Rectal smooth muscle tissue (tissue), 1 donor: ENCODE measurements at regions not wholly inside any gene's neighbourhood (a gene's known extent, or its start where the extent isn't known, plus 50 kb on each side); places are given as distances from the start of the nearest gene placed in this dataset.
A peak's percentile ranks its signal among the peaks of the same experiment; 100 is the strongest.
"Not testable (repeated sequence)": the region's sequence is repeated elsewhere in the genome, so short reads cannot be mapped to it uniquely, and the experiment has no call there.

ENCODE experiments used
- H3K27ac ChIP-seq: one replicate; pipeline ENCODE4 v1.7.0; 2013; ENCODE audit warnings: low read depth, low read length, inconsistent platforms
- H3K27me3 ChIP-seq: one replicate; pipeline ENCODE4 v1.7.0; 2013; ENCODE audit warnings: low read length; ENCODE audit not compliant: control insufficient read depth, insufficient read depth
- H3K36me3 ChIP-seq: one replicate; pipeline ENCODE4 v1.7.0; 2013; ENCODE audit warnings: low read length; ENCODE audit not compliant: control insufficient read depth, insufficient read depth
- H3K4me1 ChIP-seq: one replicate; pipeline ENCODE4 v1.7.0; 2013; ENCODE audit warnings: low read length; ENCODE audit not compliant: control insufficient read depth, insufficient read depth
- H3K4me3 ChIP-seq: one replicate; pipeline ENCODE4 v1.7.0; 2013; ENCODE audit warnings: low read length
- H3K9ac ChIP-seq: one replicate; pipeline ENCODE4 v1.7.0; 2013; ENCODE audit warnings: low read length

DNA sequence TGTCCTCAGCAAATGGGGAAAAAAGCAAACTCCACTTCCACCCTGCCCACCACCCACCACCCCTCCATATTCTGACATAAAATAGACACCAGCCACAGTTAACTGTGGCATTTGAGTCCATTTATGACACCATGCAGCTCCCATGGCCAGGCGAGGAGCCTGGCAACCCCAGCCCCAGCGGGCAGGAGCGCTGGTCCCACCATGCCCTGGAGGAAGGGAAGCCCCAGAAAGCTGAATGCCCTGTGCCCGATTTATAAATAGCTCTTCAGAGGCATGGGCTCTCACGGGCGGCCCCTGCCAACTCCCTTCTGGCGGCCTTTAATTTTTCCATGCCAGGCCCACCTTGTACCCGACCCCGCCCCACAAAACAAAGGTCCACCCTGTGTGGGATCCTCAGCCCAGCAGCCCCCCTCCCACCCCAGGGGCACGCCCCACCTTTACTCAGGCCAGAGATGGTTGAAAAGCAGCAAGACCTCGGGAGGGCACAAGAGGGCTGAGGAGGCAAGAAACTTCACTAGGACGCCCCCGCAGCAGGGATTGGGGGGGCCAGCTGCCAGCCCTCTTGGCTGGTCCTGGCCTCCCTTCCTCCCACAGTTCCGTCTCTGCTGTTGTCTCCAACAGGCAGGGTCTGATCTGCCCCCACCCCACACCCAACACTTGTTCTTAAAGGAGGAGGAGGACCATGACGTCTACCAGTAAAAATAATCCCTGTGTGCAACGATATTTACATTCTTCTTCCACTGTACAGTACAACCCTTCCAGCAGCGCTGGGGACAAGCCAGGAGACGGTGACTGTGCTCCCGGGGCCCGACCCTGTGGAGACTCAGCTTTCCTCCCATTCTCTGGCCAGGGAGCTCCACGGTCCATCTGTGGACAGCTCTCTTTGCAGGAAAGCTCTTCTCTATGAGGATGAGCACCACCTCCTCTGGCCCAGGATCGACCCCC is 115.6 kb upstream of the CDYL start:
- no peak overlapping the region for H3K9ac ChIP-seq
- no peaks in the 10 kb centered on the region for H3K36me3 ChIP-seq
- H3K4me1 ChIP-seq, result peaks cover 2% of the 10 kb centered on the region
- no peaks in the 10 kb centered on the region for H3K27me3 ChIP-seq
- peak overlapping the region; percentile 35 for H3K4me3 ChIP-seq
- H3K27ac ChIP-seq, result no peak overlapping the region

DNA sequence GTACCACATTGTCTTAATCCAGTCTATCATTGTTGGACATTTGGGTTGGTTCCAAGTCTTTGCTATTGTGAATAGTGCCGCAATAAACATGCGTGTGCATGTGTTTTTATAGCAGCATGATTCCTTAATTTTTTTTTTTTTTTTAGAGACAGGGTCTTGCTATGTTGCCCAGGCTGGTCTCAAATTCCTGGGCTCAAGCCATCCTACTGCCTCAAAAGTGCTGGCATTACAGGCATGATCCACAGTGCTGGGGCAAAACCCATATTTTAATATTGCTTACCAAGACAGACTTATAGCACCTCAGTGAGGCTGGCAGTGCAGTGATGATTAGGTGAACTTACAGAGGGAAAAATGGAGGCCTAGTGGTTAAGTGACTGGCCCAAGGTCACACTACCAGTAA is 116.5 kb upstream of the CDYL start:
- not testable (repeated sequence) for H3K27ac ChIP-seq

DNA sequence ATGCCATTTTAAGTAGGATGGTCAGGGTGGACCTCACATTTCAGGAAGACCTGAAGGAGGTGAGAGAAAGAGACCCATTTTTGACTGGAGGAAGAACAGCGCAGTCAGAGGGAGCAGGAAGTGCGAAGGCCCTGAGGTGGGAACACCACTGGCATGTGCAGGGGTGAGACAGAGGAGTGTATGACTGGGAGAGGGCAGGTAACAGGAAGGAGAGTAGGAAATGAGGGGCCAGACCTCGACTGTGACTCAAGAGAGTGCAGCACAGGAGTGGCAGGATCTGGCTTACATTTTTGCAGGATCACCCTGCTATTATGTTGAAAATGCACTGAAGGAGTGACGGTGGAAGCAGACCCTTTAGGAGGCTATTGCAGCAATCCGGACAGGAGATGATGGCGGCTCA is 117.7 kb upstream of the CDYL start:
- H3K27ac ChIP-seq, result no peak overlapping the region
- no peaks in the 10 kb centered on the region for H3K27me3 ChIP-seq
- no peak overlapping the region for H3K9ac ChIP-seq
- peaks cover 2% of the 10 kb centered on the region for H3K4me1 ChIP-seq
- H3K36me3 ChIP-seq, result no peaks in the 10 kb centered on the region
- no peak overlapping the region for H3K4me3 ChIP-seq

More for the DNA sequence above, 116.5 kb upstream of the CDYL start:
- H3K27me3 ChIP-seq, H3K4me1 ChIP-seq, H3K4me3 ChIP-seq, H3K9ac ChIP-seq, H3K36me3 ChIP-seq: not testable (repeated sequence)

DNA sequence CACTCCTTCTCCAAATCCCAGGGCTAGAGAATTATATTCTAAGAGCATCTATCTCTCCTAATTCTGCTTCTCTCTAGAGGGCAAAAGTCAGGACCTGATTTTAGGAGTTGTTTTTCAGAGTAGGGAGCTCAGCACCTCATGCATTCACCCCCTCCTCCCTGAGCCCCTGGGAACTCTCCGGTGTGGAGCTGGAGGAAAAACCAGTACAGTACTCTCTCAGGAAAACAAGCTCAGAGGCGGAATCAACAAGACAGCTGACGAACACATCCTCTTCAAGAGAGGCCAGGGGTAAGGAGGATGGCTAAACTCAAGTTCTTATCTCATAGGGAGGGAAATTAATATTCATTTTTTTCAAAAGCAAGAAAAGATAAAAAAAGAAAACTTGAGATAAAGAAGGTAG is 120.1 kb upstream of the CDYL start:
- Histone ChIP-seq H3K27me3 (no peaks in the 10 kb centered on the region), H3K36me3 (no peaks in the 10 kb centered on the region), H3K27ac (no peak overlapping the region), H3K9ac (no peak overlapping the region), H3K4me1 (no peaks in the 10 kb centered on the region), H3K4me3 (no peak overlapping the region)

DNA sequence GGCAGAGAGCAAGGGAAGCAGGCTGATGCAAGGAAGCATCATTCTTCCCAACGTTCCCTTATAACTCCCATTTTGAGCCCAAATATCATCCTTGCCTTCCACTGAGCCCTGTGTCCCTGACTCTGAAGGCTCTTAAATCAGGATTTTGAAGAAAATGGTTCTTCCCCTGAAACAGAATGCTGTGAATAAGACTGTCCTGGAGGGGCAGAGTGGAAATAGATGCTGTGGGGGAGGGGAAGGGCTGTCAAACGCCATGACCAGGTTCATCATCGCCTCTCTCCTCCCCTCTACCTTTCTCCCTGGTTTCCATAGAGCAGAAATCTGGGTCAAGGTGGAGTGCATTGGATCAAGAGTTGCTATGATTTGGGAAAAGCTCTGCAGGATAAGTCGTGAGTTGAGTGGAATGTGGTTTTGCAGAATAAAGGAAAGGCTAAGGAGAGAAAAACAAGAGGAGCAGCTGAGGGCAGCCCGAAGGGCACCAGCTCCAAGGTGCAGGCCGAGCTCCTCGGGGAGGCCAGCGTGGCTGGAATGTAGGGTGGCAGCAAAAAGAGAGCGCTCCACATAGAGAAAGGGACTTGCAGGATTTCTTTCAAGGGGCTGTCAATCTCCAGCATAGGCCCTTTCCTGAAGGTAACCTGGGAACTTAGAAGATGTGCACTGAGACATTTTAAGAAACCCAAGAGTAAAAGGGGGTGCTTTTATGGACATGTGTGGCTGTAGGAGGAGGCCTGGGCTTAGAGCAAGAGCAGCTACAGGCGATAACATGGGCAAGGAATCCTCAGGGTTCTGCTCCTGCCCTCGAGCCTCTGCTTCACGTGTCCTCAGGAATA is 120.8 kb upstream of the CDYL start:
- Histone ChIP-seq H3K4me1 (no peaks in the 10 kb centered on the region), H3K36me3 (no peaks in the 10 kb centered on the region), H3K27ac (no peak overlapping the region), H3K9ac (no peak overlapping the region), H3K4me3 (no peak overlapping the region), H3K27me3 (no peaks in the 10 kb centered on the region)

DNA sequence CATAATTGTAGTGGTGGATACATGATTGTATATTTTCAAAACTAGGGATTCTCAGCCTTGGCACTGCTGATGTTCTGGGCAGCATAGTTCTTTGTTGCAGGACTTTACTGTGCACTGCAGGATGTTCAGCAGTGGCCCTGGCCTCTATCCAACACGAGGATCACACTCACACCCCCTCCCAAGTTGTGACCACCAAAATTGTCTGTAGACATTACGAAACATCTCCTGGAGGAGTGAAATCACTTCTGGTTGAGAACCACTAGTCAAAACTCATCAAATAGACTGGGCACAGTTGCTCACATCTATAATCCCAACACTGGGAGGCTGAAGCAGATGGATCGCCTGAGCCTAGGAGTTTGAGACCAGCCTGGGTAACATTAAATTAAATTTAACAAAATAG is 123.1 kb upstream of the CDYL start:
- Histone ChIP-seq H3K4me3 (no peak overlapping the region), H3K9ac (no peak overlapping the region), H3K27me3 (no peaks in the 10 kb centered on the region), H3K4me1 (no peaks in the 10 kb centered on the region), H3K36me3 (no peaks in the 10 kb centered on the region), H3K27ac (no peak overlapping the region)

DNA sequence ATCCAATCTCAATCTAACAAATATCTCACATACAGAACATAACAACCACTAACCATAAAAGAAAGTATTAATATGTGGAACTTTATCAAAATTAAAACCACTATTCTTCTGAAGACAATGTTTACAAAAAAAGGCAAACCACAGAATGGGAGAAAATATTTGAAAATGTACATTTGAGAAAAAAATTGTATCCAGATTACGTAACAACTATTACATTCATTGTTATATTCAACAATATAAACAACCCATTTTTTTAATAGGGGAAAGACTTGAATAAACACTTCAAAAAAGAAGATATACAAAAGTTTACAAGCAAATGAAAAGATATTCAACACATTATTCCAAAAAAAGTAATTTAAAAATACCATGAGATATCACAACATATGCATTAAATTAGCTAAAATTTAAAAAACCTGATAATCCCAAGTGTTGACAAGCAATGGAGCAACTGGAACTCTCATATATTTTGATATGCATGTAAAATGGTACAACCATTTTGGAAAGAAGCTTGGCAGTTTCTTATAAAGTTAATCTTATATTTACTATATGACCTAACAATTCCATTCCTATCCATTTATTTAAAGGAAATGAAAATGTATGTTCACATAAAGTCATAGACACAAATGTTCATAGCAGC is 124.3 kb upstream of the CDYL start:
- Histone ChIP-seq H3K27me3 (no peaks in the 10 kb centered on the region), H3K27ac (no peak overlapping the region), H3K4me3 (no peak overlapping the region), H3K9ac (no peak overlapping the region), H3K36me3 (no peaks in the 10 kb centered on the region), H3K4me1 (no peaks in the 10 kb centered on the region)

DNA sequence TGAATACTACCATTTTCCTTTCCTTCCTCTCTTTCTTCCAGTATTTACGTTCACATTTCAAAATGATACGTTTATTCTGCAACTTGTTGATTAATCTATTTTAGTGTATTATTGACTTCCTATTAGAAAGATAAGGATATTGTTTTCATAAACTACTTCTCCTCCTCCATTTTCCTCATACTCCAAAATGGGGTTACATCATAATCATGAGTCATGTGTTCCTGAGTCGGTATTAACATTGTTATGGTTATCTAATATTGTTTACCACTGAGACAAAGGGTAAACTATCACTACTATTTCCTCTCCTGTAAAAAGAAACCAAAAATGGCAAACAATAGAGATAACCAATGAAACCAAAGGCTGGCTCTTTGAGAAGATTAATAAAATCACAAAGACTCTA is 126.5 kb upstream of the CDYL start:
- no peaks in the 10 kb centered on the region for H3K4me1 ChIP-seq
- no peak overlapping the region for H3K9ac ChIP-seq
- no peaks in the 10 kb centered on the region for H3K36me3 ChIP-seq
- no peak overlapping the region for H3K27ac ChIP-seq
- no peaks in the 10 kb centered on the region for H3K27me3 ChIP-seq
- no peak overlapping the region for H3K4me3 ChIP-seq

DNA sequence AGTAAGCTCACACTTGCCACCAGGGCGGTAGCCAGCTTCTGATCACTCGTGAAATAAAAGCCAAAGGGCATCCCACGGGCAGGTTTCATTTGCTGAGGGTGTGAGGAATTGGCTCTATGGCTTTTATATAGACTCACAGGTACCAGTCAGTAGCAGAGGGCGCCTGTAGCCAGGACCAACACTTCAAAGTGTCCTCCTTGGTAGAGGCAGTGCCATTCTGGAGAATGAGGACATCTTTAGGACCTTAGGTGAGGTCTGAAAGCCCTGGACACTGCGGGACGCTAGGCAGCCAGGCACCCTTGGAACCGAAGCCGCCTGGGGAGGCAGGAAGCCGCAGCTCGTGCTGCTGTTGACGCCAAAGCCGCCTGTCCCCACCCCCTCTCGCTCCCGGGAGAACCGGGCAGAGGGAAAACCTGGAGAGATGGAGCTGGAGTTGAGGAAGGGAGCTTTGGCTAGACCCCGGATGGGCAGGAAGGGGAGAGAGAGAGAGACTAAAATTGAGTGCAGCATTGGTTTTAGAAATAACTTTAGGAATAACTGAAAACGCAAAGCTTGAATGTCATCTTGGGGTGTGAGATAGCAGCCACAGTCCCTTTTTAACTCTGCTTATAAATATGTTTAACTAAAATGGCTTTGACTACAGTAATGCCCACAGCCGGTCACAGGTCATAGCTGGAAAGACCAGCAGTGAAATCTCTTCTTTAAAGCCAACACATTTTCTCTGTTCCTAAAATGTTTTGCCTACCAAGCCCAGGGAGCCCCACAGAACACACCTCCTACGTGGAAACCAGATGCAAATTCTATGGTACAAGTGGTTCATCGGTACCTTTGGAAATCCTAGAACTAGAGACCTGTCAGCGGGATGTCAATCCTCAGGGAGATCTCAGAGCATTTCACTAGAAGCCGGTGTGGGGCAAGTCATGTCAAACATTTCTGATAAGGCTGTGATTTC is 128.5 kb upstream of the CDYL start:
- H3K4me1 ChIP-seq, result no peaks in the 10 kb centered on the region
- H3K36me3 ChIP-seq, result no peaks in the 10 kb centered on the region
- H3K4me3 ChIP-seq, result peak overlapping the region; percentile 71
- H3K9ac ChIP-seq, result no peak overlapping the region
- no peaks in the 10 kb centered on the region for H3K27me3 ChIP-seq
- peak overlapping the region; percentile 62 for H3K27ac ChIP-seq

DNA sequence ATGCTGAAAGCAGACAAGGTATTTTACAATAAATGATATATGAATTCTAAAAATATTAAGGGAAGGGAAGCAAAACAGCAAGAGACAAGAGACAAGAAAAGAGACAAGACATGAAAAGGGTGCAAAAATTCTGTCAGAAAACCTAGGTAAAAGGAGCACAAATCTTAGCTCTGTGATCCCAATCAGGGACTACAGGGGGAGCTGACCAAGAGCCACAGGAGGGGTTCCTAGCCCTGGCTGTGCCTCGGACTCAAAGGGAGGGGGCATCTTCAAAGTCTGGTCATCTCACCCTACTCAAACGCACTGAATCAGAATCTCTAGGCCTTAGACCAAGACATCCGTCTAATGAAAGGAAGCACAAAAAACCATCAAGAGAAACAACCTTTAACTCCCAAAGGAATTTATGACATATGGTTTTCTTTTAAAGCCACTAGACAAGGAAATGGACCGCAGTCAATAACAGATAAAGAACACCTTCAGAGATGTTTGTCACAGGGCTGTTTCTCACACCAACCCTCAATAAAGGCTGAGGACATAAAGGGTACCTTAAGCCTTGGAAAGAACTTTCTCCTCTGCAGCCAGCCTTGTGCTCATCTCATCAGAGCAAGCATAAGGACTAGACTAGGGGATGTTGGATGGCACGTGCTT is 130.4 kb upstream of the CDYL start:
- no peak overlapping the region for H3K4me3 ChIP-seq
- H3K27me3 ChIP-seq, result no peaks in the 10 kb centered on the region
- no peaks in the 10 kb centered on the region for H3K4me1 ChIP-seq
- no peaks in the 10 kb centered on the region for H3K36me3 ChIP-seq
- no peak overlapping the region for H3K9ac ChIP-seq
- no peak overlapping the region for H3K27ac ChIP-seq

DNA sequence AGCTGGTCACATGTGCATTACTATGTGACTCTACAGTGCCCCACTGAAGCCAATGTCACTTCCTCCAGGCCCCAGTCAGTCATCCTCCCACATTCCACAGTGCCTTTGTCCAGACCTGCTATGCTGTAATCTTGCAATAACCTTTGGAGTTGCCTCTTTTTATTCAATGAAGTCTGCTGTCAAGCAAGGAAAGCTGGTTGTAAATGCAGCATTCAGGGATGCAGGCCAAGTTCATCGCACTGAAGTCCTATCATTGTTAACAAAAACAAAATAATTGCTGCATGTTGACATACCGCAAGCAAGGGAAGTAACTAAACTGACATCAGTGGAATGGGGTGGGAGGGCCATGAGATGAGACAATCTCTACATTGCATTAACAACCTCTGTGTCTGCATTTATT is 131.2 kb upstream of the CDYL start:
- H3K36me3 ChIP-seq, result no peaks in the 10 kb centered on the region
- no peaks in the 10 kb centered on the region for H3K4me1 ChIP-seq
- no peaks in the 10 kb centered on the region for H3K27me3 ChIP-seq
- no peak overlapping the region for H3K27ac ChIP-seq
- no peak overlapping the region for H3K4me3 ChIP-seq
- no peak overlapping the region for H3K9ac ChIP-seq
